ENCODE measurements at regions not wholly inside any gene's neighbourhood (a gene's known extent, or its start where the extent isn't known, plus 50 kb on each side); places are given as distances from the start of the nearest gene placed in this dataset.

DNA sequence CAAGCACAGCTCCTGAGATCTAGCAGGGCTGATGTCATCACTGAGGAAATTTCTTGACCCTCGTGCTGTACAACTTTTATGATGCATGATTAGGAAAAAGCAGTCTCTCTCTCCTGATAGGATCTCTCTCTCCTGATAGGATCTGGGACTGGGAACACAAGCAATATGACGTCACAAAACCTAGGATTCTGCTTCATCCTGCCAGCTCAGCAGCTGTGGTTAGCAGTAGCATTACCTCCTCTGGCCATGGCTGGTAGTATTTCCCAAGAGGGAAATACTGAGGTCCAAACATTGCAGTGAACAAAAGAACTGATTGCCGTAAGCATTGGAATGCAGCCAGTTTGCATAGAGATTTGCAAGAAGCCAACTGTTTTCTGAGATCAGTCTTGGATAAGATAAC is 521.2 kb upstream of the POU3F3 start:
- no peaks in the 10 kb centered on the region; a peak in 1 of 4 replicates for H3K4me1 ChIP-seq (ENCODE audit: control insufficient read depth in 1 of 2, insufficient read depth in 2 of 2, low read depth in 1 of 2, low read length in 1 of 2)
- H4K20me1 ChIP-seq (ENCODE audit: insufficient read depth), result no peaks in the 10 kb centered on the region
- TF ChIP-seq YY1 (IDR thresholded peaks at IDR 0.05; ENCODE audit: low read depth), result no peak
- no peaks in the 10 kb centered on the region for H3K9me2 ChIP-seq
- ChIA-PET POLR2A (no interaction called here), CTCF (no interaction called here)
- H3K4me3 ChIP-seq (ENCODE audit: low read depth in 2 of 2, low read length in 1 of 2), result no peak overlapping the region
- H3K36me3 ChIP-seq (replicated peaks in 1 of 2; ENCODE audit: control insufficient read depth in 1 of 2, insufficient read depth in 2 of 2, low read length in 1 of 2), result no peaks in the 10 kb centered on the region
- no peak overlapping the region for H3K4me2 ChIP-seq
- H3K27me3 ChIP-seq (ENCODE audit: insufficient read depth), result no peaks in the 10 kb centered on the region
- H3K9ac ChIP-seq, result no peak overlapping the region
- no peak for DNase-seq
- H2AFZ ChIP-seq (ENCODE audit: low read depth), result no peak overlapping the region
- H3K27ac ChIP-seq (ENCODE audit: low read depth in 2 of 2, low read length in 1 of 2), result no peak overlapping the region
- no peaks in the 10 kb centered on the region for H3K79me2 ChIP-seq (ENCODE audit: insufficient read depth)
- 6% methylated on average over 3 of the region's 3 CpGs for WGBS (ENCODE audit: low lambda C conversion rate)
- H3F3A ChIP-seq (replicated peaks; ENCODE audit: insufficient read depth), result no peaks in the 10 kb centered on the region
- H3K9me3 ChIP-seq, result no peaks in the 10 kb centered on the region

DNA sequence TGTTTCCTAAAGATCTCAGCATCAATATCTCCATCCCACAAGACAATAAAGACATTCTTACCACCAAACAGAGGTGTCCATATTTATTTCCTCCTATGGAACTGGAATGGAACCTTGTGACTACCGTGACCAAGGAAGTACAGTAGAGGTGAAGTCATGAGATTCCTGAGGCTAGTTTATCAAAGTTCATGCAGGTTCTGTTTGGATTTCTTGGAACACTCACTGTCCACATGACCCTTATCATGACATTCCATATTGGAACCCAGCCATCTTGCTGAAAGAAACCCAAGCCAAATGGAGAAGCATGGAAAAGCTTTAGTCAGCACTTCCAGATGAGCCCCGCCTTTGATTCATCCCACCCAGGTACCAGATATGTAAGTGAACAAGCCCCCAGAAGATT is 516.0 kb upstream of the POU3F3 start:
- no peaks in the 10 kb centered on the region for H3F3A ChIP-seq (replicated peaks; ENCODE audit: insufficient read depth)

DNA sequence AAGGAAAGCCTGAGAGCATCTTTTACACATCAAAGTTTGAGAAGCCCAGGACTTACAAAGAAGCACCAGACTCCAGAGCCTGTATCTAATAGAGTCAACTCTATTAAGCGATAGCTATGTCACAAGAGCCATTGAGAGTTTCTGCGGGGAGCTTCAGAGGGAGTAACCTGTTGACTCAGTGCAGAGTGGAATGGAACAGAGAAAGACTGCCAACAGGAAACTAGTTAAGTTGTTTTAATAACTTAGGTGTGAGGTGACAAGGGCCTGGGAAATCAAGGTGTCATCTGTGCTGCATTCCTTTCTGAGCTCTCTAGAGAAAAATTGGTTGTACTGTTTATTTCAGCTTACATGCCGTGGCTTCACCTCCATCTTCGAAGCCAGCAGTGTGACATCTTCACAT is 513.8 kb upstream of the POU3F3 start:
- Histone ChIP-seq H3K4me3 (ENCODE audit: low read depth in 2 of 2, low read length in 1 of 2) (no peak overlapping the region), H2AFZ (ENCODE audit: low read depth) (no peak overlapping the region), H3K79me2 (ENCODE audit: insufficient read depth) (no peaks in the 10 kb centered on the region), H3K36me3 (replicated peaks in 1 of 2; ENCODE audit: control insufficient read depth in 1 of 2, insufficient read depth in 2 of 2, low read length in 1 of 2) (no peaks in the 10 kb centered on the region), H3K4me1 (ENCODE audit: control insufficient read depth in 1 of 2, insufficient read depth in 2 of 2, low read depth in 1 of 2, low read length in 1 of 2) (no peaks in the 10 kb centered on the region), H4K20me1 (ENCODE audit: insufficient read depth) (no peaks in the 10 kb centered on the region), H3K9me2 (no peaks in the 10 kb centered on the region), H3K4me2 (no peak overlapping the region), H3K9me3 (no peaks in the 10 kb centered on the region), H3K27me3 (ENCODE audit: insufficient read depth) (no peaks in the 10 kb centered on the region), H3K9ac (no peak overlapping the region), H3F3A (replicated peaks; ENCODE audit: insufficient read depth) (no peaks in the 10 kb centered on the region), H3K27ac (ENCODE audit: low read depth in 2 of 2, low read length in 1 of 2) (no peak overlapping the region)
- WGBS (ENCODE audit: low lambda C conversion rate), result 58% methylated on average over 4 of the region's 4 CpGs
- ChIA-PET POLR2A (no interaction called here), CTCF (no interaction called here)
- no peak for DNase-seq
- TF ChIP-seq, protein P1, sequence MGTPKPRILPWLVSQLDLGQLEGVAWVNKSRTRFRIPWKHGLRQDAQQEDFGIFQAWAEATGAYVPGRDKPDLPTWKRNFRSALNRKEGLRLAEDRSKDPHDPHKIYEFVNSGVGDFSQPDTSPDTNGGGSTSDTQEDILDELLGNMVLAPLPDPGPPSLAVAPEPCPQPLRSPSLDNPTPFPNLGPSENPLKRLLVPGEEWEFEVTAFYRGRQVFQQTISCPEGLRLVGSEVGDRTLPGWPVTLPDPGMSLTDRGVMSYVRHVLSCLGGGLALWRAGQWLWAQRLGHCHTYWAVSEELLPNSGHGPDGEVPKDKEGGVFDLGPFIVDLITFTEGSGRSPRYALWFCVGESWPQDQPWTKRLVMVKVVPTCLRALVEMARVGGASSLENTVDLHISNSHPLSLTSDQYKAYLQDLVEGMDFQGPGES (IDR thresholded peaks at IDR 0.05; ENCODE audit: low read depth, low read length), result no peak
- TF ChIP-seq, protein P2, sequence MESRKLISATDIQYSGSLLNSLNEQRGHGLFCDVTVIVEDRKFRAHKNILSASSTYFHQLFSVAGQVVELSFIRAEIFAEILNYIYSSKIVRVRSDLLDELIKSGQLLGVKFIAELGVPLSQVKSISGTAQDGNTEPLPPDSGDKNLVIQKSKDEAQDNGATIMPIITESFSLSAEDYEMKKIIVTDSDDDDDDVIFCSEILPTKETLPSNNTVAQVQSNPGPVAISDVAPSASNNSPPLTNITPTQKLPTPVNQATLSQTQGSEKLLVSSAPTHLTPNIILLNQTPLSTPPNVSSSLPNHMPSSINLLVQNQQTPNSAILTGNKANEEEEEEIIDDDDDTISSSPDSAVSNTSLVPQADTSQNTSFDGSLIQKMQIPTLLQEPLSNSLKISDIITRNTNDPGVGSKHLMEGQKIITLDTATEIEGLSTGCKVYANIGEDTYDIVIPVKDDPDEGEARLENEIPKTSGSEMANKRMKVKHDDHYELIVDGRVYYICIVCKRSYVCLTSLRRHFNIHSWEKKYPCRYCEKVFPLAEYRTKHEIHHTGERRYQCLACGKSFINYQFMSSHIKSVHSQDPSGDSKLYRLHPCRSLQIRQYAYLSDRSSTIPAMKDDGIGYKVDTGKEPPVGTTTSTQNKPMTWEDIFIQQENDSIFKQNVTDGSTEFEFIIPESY (IDR thresholded peaks at IDR 0.05; ENCODE audit: borderline replicate concordance, low read depth), result no peak
- TF ChIP-seq, protein P3, sequence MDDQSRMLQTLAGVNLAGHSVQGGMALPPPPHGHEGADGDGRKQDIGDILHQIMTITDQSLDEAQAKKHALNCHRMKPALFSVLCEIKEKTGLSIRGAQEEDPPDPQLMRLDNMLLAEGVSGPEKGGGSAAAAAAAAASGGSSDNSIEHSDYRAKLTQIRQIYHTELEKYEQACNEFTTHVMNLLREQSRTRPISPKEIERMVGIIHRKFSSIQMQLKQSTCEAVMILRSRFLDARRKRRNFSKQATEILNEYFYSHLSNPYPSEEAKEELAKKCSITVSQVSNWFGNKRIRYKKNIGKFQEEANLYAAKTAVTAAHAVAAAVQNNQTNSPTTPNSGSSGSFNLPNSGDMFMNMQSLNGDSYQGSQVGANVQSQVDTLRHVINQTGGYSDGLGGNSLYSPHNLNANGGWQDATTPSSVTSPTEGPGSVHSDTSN (IDR thresholded peaks at IDR 0.05), result no peak
- no peak for TF ChIP-seq RCOR1 (IDR thresholded peaks at IDR 0.05; ENCODE audit: low read length)
- TF ChIP-seq EP300 (IDR thresholded peaks at IDR 0.05; ENCODE audit: borderline replicate concordance in 1 of 2, low read depth in 1 of 2, low read length in 1 of 2), result no peak
- TF ChIP-seq POLR2AphosphoS5 (IDR thresholded peaks at IDR 0.05; ENCODE audit: low read depth, low read length), result no peak
- no peak for TF ChIP-seq TEAD4 (IDR thresholded peaks at IDR 0.05; ENCODE audit: borderline replicate concordance, insufficient read depth)
- no peak for TF ChIP-seq MXI1 (IDR thresholded peaks at IDR 0.05; ENCODE audit: low read depth, low read length)
- TF ChIP-seq JUND (IDR thresholded peaks at IDR 0.05), result no peak

More for the DNA sequence above, 516.0 kb upstream of the POU3F3 start:
- CTCF ChIA-PET, result no interaction called here
- H3K9me2 ChIP-seq, result no peaks in the 10 kb centered on the region
- no peaks in the 10 kb centered on the region for H3K36me3 ChIP-seq (replicated peaks in 1 of 2; ENCODE audit: control insufficient read depth in 1 of 2, insufficient read depth in 2 of 2, low read length in 1 of 2)
- H3K27me3 ChIP-seq (ENCODE audit: insufficient read depth), result no peaks in the 10 kb centered on the region
- H3K9me3 ChIP-seq, result no peaks in the 10 kb centered on the region
- H3K4me3 ChIP-seq (ENCODE audit: low read depth in 2 of 2, low read length in 1 of 2), result no peak overlapping the region
- POLR2A ChIA-PET, result no interaction called here
- H3K4me1 ChIP-seq (ENCODE audit: control insufficient read depth in 1 of 2, insufficient read depth in 2 of 2, low read depth in 1 of 2, low read length in 1 of 2), result no peaks in the 10 kb centered on the region; a peak in 1 of 4 replicates
- no peaks in the 10 kb centered on the region for H4K20me1 ChIP-seq (ENCODE audit: insufficient read depth)
- H3K9ac ChIP-seq, result no peak overlapping the region
- DNase-seq, result no peak
- H3K79me2 ChIP-seq (ENCODE audit: insufficient read depth), result no peaks in the 10 kb centered on the region
- no peak overlapping the region for H3K4me2 ChIP-seq
- no peak overlapping the region for H2AFZ ChIP-seq (ENCODE audit: low read depth)
- no peak overlapping the region for H3K27ac ChIP-seq (ENCODE audit: low read depth in 2 of 2, low read length in 1 of 2)
- no peak for TF ChIP-seq SMC3 (IDR thresholded peaks at IDR 0.05; ENCODE audit: low read depth, low read length)
- no peak for TF ChIP-seq TAF1 (IDR thresholded peaks at IDR 0.05; ENCODE audit: borderline replicate concordance, low read depth, low read length)
- no peak for TF ChIP-seq TEAD4 (IDR thresholded peaks at IDR 0.05; ENCODE audit: borderline replicate concordance, insufficient read depth)
- TF ChIP-seq, protein P4, sequence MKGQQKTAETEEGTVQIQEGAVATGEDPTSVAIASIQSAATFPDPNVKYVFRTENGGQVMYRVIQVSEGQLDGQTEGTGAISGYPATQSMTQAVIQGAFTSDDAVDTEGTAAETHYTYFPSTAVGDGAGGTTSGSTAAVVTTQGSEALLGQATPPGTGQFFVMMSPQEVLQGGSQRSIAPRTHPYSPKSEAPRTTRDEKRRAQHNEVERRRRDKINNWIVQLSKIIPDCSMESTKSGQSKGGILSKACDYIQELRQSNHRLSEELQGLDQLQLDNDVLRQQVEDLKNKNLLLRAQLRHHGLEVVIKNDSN (IDR thresholded peaks at IDR 0.05; ENCODE audit: borderline replicate concordance, low read depth), result no peak
- TF ChIP-seq, protein P2 (IDR thresholded peaks at IDR 0.05; ENCODE audit: borderline replicate concordance, low read depth), result no peak
- TF ChIP-seq GABPA (IDR thresholded peaks at IDR 0.05; ENCODE audit: low read depth), result no peak
- TF ChIP-seq NFIC (IDR thresholded peaks at IDR 0.05; ENCODE audit: borderline replicate concordance), result no peak
- 40% methylated on average over 1 of the region's 2 CpGs for WGBS (ENCODE audit: low lambda C conversion rate)
